GM03348 (cell line): ENCODE measurements at regions not wholly inside any gene's neighbourhood (a gene's known extent, or its start where the extent isn't known, plus 50 kb on each side); places are given as distances from the start of the nearest gene placed in this dataset.

Source experiments
- DNase-seq: peaks from one replicate; pipeline ENCODE4 v3.0.0; 2012; ENCODE audit warnings: low spot score

DNA sequence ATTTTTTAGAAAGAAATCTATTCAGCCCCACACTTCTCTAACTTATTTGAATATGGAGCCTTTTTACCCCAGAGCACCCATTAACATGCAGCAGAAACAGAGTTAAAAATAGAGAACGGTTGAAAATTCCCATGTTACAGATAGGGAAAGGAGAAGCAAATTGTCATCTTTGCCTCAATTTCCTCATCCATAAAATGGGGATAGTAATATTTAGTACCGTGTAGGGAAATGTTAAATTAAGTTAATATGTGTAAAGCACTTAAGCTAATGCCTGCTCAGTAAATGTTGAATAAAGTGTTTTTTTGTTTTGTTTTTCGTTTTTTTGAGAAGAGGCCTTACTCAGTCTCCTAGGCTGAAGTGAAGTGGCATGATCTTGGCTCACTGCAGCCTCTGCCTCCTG lies 50.3 kb downstream of the NAV1 start:
- DNase-seq: no peak

DNA sequence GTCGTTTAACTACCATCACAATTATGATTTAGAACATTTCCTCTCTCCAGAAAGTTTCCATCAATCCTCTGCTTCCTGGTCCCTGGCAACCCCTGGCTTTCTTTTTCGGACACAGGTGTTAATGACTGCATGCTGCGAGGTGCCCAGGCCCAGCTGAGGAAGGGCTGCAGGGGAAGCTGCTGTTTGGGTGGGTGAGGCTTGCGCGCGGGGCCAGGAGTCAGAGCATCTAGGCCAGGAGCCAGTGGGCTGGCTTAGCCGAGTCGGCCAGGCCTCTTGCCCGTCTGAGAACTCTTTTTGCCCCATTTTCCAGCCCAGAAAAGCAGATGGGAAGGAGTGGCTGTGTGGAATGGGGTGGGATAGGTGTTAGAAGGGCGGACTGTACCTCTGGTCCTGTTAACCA lies 51.5 kb downstream of the NAV1 start:
- DNase-seq: no peak

DNA sequence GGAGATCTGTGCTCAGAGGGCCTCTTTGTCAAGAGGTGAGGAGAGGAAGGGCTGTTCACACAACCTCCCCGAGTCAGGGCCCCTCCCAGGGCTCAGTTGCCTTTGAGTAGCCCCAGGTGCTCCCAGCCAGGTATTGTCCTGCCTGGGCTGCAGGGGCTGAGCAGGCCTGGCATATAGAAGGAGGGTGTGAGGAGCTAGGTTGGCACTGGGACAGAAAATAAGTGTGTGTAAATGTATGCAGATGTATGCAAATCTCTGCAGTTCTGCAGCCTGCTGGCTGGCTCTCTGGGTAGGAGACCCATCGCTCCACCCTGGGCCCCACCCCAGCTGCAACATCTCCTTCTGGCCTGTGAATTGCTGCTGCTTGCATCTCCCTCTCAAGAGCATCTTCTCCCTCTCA lies 52.4 kb downstream of the NAV1 start:
- DNase-seq: no peak

DNA sequence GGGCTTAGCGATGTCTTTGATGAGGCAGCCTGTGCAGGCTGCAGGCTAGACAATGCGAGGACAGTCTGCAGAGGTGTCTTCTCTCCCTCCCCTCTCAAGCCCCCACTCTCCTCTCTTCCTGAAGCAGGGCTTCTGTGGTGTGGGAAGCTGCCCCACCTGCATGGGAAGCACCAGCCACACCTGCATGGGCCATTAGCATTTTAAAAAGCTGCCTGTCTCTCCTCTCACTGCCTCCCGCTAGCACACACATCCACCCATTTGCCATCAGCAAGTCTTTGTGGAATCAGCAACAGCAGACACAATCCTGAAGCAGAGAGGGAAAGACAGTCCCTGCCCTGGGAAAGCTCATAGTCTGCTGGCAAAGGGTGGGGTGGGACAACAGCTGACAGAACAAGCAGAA lies 53.1 kb downstream of the NAV1 start:
- no peak for DNase-seq

DNA sequence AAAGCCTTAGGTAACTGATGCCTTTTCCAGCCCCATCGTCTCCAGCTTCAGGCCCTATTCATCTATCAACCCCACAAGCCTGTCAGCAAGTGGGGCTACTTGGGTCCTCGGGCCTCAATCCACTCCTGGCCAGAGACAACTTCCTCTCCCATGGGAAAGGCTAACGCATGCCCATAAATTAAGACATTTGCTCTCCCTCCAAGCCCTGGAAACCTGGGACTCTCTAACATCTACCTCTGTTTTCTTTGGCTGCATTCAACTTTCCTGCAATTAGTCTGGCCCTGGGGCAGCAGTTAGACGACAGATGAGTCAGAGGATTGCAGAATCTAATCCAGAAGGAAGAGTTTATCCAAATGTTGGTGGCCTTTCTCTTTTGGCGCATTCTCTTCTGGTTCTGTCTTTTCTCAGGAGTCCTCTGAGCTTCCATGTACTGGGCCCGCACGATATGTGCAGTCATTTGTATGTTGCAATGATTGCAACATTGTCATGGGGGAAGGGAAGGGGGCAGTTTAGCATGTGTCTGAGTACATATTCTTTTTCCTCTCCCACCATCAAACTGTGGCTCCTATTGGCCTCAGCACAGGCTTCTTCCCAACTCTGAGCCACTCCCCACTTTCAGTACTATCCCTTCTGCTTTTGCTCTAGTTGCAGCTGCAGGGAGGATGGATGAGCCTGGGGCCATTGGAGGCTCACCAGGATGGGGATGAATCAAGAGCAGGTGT lies 54.4 kb downstream of the NAV1 start:
- peak; percentile 88 for DNase-seq

DNA sequence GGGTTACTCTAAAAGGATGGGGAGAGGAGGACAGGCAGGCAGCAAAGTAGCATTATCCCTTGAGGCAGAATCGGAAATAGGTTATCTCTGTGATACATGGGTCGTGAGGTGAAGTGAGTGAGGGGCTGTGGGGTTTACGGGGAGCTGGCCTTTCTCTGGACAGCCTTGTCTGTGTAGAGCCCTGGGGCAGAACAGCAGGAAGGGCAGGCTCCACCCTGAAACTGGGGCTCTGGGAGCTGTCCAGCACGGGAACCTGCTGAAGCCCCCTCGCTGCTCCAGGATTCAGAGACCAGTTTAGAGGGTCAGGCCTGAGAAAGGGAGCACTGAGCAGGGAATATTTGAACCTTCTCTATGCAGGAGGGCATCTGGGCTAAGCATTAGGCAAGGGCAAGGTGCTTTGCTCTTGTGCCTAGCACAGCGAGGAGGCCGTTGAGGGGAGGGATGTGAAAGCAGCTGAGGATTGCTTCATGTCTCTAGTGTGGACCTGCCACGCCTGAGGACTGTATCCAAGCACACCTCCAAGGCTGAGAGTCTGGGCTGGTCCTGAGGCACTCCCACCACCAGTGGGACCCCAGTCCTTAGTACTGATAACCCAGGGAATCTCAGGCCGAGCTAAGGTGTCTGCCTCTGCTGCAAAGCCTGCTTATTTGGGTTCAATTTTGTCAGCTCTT lies 55.8 kb downstream of the NAV1 start:
- DNase-seq: peak; percentile 61

DNA sequence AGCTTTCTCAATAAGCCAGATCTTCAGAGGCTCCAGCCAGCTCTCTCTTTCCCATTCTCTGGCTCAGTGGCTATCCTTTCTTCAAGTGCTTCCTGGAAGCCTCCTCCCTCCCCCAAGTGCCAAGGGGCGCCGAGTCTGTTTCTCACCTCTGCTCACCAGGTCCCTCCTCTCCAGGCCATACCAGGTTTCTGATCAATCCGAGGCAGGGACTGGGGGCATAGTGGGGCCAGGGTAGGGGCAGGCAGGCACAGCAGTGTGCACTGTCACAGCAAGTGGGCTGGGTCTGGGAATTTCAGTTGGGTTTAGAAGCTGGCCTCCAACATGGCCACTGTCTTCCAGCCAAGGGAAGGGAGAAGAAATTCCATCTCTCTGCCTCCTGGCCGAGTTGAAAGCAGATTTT lies 56.5 kb downstream of the NAV1 start:
- DNase-seq: no peak

DNA sequence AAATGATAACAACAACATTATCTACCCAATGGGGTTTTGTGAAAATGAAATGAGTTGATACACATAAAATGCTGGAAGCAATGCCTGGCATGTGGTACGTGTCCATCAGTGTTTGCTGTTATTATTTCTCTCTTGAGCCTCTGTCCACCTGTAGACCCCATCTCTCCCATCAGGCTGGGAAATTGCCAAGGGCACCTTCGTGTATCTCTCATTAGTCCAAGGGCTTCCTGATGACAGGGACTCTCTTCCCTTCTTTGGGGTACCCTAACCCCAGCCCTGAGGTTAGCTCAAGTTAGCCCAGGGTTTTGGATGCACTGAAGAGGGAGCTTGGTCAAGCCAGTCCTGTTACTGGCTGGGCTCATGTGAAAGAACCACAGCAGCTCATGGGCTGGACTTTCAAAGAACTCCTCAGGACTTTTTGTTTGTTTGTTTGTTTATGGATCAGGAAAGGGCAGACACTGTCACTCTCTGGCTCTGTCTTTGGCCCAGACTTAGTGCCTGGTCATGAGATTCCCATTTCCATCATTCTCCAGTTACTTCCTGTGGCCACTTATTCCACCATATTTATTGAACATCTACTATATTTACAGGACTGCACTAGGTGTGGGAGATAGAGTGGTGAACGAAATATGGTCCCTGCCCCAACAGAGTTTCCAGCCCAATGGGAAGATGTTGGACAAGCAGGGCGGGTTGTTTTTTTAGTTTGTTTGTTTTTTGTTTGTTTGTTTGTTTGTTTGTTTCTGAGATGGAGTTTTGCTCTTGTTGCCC lies 57.4 kb downstream of the NAV1 start:
- DNase-seq: no peak

DNA sequence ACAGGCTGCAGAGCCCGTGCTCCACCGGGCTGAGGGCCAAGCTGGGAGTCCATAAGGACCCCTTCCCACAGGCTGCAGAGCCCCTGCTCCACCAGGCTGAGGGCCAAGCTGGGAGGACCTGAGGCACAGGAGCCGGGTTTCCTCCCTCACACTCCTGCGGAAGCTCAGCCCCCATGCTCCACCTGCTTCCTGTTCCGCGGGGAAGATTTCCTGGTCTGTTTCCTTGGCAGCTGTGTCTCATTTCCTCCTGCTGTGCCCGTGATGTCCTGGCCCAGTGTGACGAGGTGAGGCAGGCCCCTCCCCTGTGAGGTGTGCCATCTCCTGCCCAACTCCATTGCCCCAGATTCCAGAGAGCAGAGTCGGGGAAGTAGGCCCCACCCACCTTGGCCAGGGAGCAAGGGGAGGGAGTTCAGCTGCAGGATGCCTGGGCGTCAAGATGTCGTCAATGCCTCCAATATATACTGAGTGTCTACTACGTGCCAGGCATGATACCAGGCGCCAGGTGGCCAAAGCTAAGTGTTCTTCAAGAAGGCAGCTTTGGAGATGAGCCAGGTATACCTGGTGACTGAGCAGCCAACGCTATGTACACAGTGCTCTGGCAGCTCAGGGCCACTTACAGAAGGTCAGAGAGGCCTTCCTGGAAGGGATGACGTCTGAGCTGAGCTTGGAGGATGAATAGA lies 58.8 kb downstream of the NAV1 start:
- DNase-seq: no peak

DNA sequence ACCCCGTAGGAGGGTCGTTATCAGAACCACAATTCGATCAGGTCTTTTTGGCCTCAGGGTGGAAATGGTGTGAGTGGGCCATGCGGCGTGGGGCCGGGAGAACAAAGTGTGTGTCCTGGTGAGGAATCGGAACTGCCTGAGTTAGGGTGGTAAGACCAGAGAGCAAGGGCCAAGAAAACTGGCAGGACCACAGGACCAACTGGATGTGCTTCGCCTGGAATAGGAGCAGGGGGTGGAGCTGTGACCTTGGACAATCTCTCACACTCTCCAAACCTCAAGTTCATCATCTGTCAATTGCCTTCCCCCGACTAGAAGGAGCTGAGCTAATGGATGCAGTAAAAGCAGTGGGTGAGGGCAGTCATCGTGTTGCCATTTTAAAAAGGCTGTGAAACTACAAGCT lies 59.5 kb downstream of the NAV1 start:
- no peak for DNase-seq

DNA sequence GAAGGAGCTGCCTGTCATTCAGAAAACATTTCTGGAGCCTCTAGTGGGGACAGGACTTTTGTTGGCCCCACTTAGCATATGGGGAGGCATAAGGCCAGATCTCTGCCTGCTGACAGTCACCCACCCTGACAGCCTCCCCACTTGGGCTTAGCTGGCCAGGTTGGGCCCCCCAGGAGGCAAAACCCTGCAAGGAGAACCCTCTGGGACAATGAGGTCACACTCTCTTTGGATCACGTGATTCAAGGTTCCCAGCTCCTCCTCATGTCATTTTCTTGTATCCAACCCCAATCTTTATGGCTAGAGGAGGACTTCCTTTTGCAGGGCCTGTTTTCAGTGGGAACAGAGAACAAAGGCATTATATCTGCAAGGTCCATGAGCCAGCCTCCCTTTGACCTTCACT lies 60.0 kb downstream of the NAV1 start:
- no peak for DNase-seq

DNA sequence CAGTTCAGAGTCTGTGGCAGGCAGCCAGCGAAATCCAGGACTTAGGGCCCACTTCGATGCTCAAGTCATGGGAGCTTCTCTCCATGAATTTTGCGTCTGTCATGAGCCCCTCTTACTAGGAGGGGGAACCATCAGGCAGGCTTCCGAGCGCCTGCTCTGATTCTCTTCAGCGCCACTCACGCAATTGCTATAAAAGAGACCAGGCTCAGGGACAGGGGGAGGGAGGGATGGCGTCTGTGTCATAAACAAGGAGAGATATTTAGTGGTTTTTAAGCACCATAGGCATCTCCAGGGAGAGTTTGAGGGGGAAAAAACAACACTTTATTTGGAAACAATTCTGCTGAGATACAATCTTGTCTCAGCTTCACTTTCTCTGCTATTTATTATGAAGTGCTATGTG lies 60.6 kb downstream of the NAV1 start:
- DNase-seq: no peak

DNA sequence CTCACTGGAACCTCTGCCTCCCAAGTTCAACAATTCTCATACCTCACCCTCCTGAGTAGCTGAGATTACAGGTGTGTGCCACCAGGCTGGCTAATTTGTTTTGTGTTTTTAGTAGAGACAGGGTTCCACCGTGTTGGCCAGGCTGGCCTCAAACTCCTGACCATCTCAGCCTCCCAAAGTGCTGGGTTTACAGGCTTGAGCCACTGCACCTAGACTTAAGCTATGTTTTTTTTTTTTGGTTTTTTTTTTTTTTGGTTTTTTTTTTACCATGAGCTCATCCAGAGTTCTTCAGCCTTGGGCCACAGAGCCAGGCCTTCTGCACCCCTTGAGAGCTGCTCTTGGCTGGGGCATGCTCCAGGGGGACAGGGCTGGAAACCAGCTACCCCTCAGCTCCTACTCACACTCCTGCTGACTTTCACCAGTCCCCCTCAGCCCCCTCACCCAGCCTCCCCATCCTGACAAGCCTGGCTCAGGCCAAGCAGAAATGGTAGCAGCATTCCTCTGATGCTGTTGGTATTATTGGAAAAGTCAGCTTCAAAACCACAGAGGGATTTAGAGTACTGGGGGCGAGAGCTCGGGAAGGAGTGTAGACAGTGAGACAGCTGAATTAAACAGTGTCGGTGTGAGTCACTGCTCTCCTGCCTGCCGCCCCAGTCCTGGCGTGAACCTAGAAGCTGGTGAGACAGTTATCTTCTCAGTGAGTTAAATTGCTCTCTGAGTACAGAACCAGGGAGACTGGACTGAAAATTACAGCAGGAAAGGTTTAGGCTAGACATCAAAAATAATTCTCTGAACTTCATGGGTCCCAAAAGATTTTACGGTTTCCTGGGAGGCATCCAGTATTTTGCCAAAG lies 63.7 kb downstream of the NAV1 start:
- DNase-seq: peak; percentile 91

DNA sequence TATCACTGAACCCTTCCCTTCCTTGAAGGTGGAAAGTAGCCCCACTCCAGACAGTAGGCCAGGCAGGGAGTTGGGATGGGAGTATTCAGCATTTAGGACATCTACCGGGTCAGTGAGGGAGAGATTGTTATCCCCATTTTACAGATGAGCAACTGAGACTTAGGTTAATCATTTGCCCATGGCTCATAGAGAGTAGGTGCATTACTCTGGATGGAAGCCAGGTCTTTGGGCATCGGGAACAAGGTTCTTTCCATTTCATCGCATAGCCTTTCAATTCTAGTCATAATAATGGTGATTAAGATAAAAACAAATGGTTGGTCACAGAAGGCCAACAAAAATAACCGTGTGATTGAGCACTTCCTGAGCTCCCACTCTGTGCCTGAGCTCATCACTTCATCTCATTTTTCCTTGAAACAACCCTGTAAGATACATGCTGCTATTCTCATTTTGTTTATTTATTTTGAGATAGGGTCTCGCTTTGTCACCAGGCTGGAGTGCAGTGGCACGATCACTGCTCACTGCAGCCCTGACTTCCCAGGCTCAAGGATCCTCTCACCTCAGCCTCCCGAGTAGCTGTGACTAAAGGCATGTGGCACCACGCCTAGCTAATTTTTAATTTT lies 64.8 kb downstream of the NAV1 start:
- no peak for DNase-seq

DNA sequence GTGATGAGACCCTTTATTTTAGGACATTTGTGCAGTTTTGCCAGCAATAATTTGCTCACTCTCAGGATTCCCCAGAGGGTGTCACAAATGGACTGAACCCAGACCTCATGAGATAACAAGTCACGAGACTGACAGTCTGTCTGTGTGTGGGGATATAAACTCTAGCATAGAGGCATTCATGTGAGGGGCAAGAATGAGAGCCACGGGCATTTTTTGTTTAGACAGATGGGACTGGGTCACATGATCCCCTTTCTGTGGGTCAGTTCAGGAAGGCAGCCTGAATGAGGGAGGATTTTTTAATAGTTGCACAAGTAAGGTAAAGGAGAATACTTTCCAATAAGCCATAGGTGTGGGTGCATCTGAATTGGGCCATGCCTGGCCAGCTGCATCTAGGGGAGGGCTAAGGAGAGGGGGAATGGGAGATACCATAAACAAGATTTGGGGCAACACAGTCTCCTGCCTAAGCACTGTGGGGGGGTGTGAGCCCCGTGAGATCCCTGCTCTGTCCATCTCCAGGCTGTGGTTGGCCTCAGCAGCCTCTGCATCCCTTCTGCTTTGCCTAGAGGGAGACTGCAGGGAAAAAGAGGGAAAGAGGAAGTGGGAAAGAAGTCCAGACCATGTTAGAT lies 66.6 kb downstream of the NAV1 start:
- DNase-seq: no peak

DNA sequence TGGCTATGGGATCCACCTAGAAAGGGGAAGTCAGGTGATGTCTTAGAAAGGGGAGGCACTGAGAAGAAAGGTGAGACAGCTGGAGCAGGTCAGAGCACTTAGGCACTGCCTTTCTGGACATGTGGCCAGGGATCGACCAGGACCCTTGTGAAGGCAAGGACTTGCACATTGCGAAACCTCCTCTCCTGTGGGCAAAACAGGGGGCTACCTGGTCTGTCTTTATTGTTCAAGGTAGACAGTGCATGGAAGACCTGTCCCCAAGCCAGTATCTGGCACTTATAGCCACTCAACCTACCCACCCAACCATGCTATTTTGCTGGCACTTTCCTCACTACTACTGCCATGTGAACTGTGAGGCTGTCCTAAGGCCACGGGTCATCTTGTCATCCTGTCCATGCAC lies 67.2 kb downstream of the NAV1 start:
- no peak for DNase-seq

DNA sequence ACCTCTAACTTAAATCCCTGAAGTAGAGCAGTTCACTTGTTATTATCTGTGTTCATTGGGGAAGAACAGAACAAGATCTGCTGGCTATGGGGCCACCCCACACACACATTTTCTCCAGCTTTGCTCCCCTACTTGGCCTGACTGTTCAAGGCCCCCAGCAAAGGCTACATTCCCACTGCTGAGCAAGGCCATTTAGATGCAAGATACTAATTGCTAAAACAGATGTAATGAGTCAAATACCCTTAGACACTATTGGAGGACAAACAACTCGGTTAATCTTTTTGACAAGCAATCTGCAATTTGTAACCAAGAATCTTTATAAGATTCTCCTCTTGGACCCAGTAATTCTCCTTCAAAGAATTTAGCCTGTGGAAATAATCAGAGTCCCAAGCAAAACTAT lies 67.7 kb downstream of the NAV1 start:
- DNase-seq: no peak

DNA sequence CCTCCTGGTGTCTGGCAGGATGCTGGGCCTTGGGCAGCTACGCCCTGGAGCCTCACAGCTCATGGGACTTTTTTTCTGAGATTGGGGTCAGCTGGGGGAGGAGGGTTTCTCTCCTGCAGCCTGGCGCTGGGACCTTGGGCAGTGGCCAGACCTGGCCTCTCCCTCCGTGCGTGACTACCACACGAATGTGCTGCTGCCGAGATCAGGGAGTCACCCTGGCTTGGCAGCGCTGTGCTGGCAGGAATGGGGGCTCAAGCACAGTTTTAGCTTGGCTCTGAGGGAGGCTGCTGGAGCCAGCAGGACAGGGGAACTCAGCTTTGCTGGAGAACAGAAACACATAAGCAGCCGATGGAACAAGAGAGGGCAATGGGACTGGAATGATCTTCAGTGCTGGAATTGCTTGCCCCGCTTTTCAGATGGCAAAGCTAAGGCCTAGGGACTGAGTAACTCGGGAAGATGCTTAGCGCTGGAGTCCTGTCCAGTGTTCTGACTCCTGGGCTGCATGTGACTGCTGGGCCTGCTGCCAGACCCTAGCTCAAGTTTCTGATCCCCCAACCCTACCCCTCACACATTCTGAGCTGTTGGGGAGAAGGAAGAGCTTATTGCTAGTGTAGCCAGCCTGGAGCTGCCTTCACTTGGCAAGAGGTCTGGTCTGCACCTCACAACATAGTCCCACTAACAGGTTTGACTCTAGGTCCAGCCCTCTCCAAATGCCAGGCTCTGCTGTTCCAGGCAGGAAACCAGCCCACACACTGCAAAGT lies 69.9 kb downstream of the NAV1 start:
- DNase-seq: peak; percentile 59

DNA sequence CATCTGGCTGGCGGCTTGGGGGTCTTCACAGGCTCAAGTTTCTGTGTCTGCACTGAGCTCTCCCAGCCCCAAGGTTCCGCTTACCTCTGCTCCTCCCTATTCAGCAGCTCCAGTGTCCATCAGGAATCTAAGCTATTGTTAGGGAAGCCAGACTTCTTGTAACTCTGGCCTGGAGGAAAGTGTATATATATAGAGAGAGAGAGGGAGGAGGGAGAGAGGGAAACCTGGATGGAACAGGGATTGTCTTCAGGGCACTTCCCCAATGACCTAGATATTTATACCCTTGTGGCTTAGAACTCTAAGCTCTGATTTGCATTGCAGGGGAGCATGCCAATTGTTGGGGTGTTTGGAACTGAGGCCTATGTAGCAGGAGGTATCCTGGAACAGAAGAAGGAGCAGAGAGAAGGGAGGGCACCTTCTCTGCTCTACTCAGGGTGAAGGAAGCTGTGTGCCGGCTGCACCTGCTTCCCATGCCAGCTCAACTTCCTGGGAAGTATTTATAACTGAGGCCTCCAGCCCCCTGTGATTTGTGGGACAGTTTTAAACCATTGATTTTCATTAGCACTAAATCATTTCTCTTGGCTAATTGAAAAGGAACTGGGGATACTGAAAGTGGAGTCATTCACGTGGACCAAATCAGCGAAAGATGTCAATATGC lies 70.9 kb downstream of the NAV1 start:
- no peak for DNase-seq

DNA sequence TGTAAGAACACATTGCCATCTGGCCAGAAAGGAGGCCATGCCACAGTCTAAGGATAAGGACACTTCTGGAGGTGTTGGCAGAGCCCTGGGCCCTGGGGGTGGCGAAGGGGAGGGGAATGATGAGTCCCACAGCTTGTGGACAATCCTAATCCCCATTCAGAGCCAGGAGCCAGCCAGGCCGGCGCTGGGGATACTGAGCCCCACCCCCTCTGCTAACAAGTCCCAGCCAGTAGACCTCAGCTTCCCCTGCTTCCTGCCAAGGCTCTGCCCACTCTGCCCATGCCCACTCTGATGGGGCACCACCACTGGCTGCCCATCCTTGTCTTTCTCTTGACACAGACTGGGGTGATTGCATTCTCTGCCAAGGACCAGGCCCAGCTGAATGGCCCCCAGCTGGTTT lies 71.9 kb downstream of the NAV1 start:
- DNase-seq: no peak
